CD4-positive, alpha-beta memory T cell (primary cell): ENCODE measurements at regions not wholly inside any gene's neighbourhood (a gene's known extent, or its start where the extent isn't known, plus 50 kb on each side); places are given as distances from the start of the nearest gene placed in this dataset.

ENCODE experiments used
- CTCF ChIA-PET: fragments of 350-600 bp; sonication (Branson Sonifier 250); formaldehyde crosslinking; loops from one replicate; lab custom pipeline; 2021; ENCODE audit warnings: inconsistent platforms; ENCODE audit not compliant: partially characterized antibody; lab: Charles Lee
- POLR2A ChIA-PET: fragments of 350-600 bp; sonication (Branson Sonifier 250); formaldehyde crosslinking; loops from one replicate; lab custom pipeline; 2021; ENCODE audit not compliant: partially characterized antibody; lab: Charles Lee
- DNase-seq, 5 donors: peaks; one replicate each; pipeline versions ENCODE4 v3.0.0 to v3.0.0-alpha.2; 2020 to 2022; ENCODE audit warnings: mixed read lengths in 1 of 5
- H3K27ac ChIP-seq: one replicate; pipeline ENCODE4 v1.7.0; 2013; ENCODE audit warnings: low read depth, low read length
- H3K27me3 ChIP-seq: 2 replicates; pipeline ENCODE4 v1.7.0; 2013; ENCODE audit warnings: mild to moderate bottlenecking, low read length, moderate library complexity; ENCODE audit not compliant: insufficient read depth
- H3K36me3 ChIP-seq: 2 replicates; pipeline ENCODE4 v1.7.0; 2013; ENCODE audit warnings: mild to moderate bottlenecking, low read length, moderate library complexity; ENCODE audit not compliant: insufficient read depth
- H3K4me1 ChIP-seq: 2 replicates; pipeline ENCODE4 v1.7.0; 2013; ENCODE audit warnings: mild to moderate bottlenecking, low read length, moderate library complexity; ENCODE audit not compliant: insufficient read depth
- H3K4me3 ChIP-seq, 2 donors: one replicate each; pipeline ENCODE4 v1.7.0; 2013; ENCODE audit warnings: low read length in 2 of 2, mild to moderate bottlenecking in 1 of 2
- H3K9me3 ChIP-seq, 2 donors: one replicate each; pipeline ENCODE4 v1.7.0; 2013; ENCODE audit warnings: low read length in 2 of 2, control low read depth in 1 of 2; ENCODE audit not compliant: control insufficient read depth in 1 of 2
- H3K27ac Mint-ChIP-seq, 7 donors: one replicate each; pipeline ENCODE4 v1.8.0; 2020 to 2021; ENCODE audit warnings: mixed read lengths in 7 of 7, mild to moderate bottlenecking in 6 of 7, inconsistent platforms in 3 of 7, moderate library complexity in 3 of 7
- H3K27me3 Mint-ChIP-seq, 2 donors: one replicate each; pipeline ENCODE4 v1.8.0; 2020 to 2021; ENCODE audit warnings: mixed read lengths in 2 of 2
- H3K36me3 Mint-ChIP-seq, 2 donors: one replicate each; pipeline ENCODE4 v1.8.0; 2020 to 2021; ENCODE audit warnings: mixed read lengths in 2 of 2, inconsistent platforms in 1 of 2, mild to moderate bottlenecking in 1 of 2
- H3K4me1 Mint-ChIP-seq, 4 donors: one replicate each; pipeline ENCODE4 v1.8.0; 2020 to 2021; ENCODE audit warnings: mixed read lengths in 4 of 4, mild to moderate bottlenecking in 1 of 4
- H3K4me3 Mint-ChIP-seq, 8 donors: one replicate each; pipeline ENCODE4 v1.8.0; 2020 to 2021; ENCODE audit warnings: mixed read lengths in 8 of 8, mild to moderate bottlenecking in 7 of 8, moderate library complexity in 6 of 8, inconsistent platforms in 3 of 8
- H3K9me3 Mint-ChIP-seq, 8 donors: one replicate each; pipeline ENCODE4 v1.8.0; 2020 to 2021; ENCODE audit warnings: mixed read lengths in 8 of 8, mild to moderate bottlenecking in 5 of 8, inconsistent platforms in 3 of 8, moderate library complexity in 1 of 8
- intact Hi-C: fragments of 100-400 bp; cut with micrococcal nuclease; formaldehyde crosslinking; loops from one replicate; pipeline ENCODE4 v1.15.1; 2023

- H3K4me3 Mint-ChIP-seq = no peak overlapping the region
- H3K4me3 ChIP-seq = no peak overlapping the region
- DNase-seq = no peak
- ChIA-PET CTCF (no interaction called here), POLR2A (no interaction called here)
- H3K4me1 ChIP-seq = no peaks in the 10 kb centered on the region
- H3K27ac Mint-ChIP-seq = no peak overlapping the region
- H3K36me3 Mint-ChIP-seq = no peaks in the 10 kb centered on the region
- H3K27me3 Mint-ChIP-seq = no peaks in the 10 kb centered on the region
- intact Hi-C loops = no loop called here
- H3K27ac ChIP-seq = no peak overlapping the region
- no peaks in the 10 kb centered on the region for H3K27me3 ChIP-seq
- H3K36me3 ChIP-seq = no peaks in the 10 kb centered on the region
- peaks cover 0 to 9% (median 2%) of the 10 kb centered on the region in 8 donors for H3K9me3 Mint-ChIP-seq
- no peaks in the 10 kb centered on the region for H3K4me1 Mint-ChIP-seq
- no peaks in the 10 kb centered on the region for H3K9me3 ChIP-seq
Observed at GRCh38 chr4:182000077-182000476, 243.1 kb upstream of the TENM3 start.

- Mint-ChIP-seq H3K27ac (no peak overlapping the region), H3K9me3 (peaks cover 0 to 12% (median 4%) of the 10 kb centered on the region in 8 donors), H3K27me3 (no peaks in the 10 kb centered on the region), H3K4me3 (no peak overlapping the region), H3K36me3 (no peaks in the 10 kb centered on the region), H3K4me1 (no peaks in the 10 kb centered on the region)
- intact Hi-C loops = no loop called here
- Histone ChIP-seq H3K9me3 (no peaks in the 10 kb centered on the region), H3K36me3 (no peaks in the 10 kb centered on the region), H3K4me3 (no peak overlapping the region), H3K4me1 (no peaks in the 10 kb centered on the region), H3K27ac (no peak overlapping the region), H3K27me3 (no peaks in the 10 kb centered on the region)
- ChIA-PET POLR2A (no interaction called here), CTCF (no interaction called here)
- no peak for DNase-seq
Observed at GRCh38 chr4:182010876-182011275, 232.3 kb upstream of the TENM3 start.

- no peaks in the 10 kb centered on the region for H3K4me1 ChIP-seq
- intact Hi-C loops = no loop called here
- H3K4me3 ChIP-seq = no peak overlapping the region
- Mint-ChIP-seq H3K27ac (no peak overlapping the region), H3K4me3 (no peak overlapping the region), H3K36me3 (no peaks in the 10 kb centered on the region), H3K27me3 (no peaks in the 10 kb centered on the region), H3K4me1 (no peaks in the 10 kb centered on the region), H3K9me3 (peaks cover 0 to 7% (median 4%) of the 10 kb centered on the region in 8 donors)
- no peak overlapping the region for H3K27ac ChIP-seq
- POLR2A ChIA-PET = no interaction called here
- H3K9me3 ChIP-seq = no peaks in the 10 kb centered on the region
- DNase-seq = no peak
- no peaks in the 10 kb centered on the region for H3K36me3 ChIP-seq
- CTCF ChIA-PET = no interaction called here
- no peaks in the 10 kb centered on the region for H3K27me3 ChIP-seq
Observed at GRCh38 chr4:182014164-182014563, 229.0 kb upstream of the TENM3 start.

- ChIA-PET POLR2A (no interaction called here), CTCF (no interaction called here)
- Histone ChIP-seq H3K4me1 (no peaks in the 10 kb centered on the region), H3K36me3 (no peaks in the 10 kb centered on the region), H3K9me3 (no peaks in the 10 kb centered on the region), H3K27ac (no peak overlapping the region), H3K27me3 (no peaks in the 10 kb centered on the region), H3K4me3 (no peak overlapping the region)
- Mint-ChIP-seq H3K36me3 (no peaks in the 10 kb centered on the region), H3K27ac (no peak overlapping the region), H3K27me3 (no peaks in the 10 kb centered on the region), H3K9me3 (peaks cover 0 to 7% (median 3%) of the 10 kb centered on the region in 8 donors), H3K4me3 (no peak overlapping the region), H3K4me1 (no peaks in the 10 kb centered on the region)
- intact Hi-C loops = no loop called here
- no peak for DNase-seq
Observed at GRCh38 chr4:182015014-182015413, 228.2 kb upstream of the TENM3 start.

- no peaks in the 10 kb centered on the region for H3K36me3 ChIP-seq
- H3K27me3 Mint-ChIP-seq = no peaks in the 10 kb centered on the region
- H3K4me1 Mint-ChIP-seq = no peaks in the 10 kb centered on the region
- no peak for DNase-seq
- no peaks in the 10 kb centered on the region for H3K36me3 Mint-ChIP-seq
- ChIA-PET CTCF (no interaction called here), POLR2A (no interaction called here)
- no peak overlapping the region for H3K4me3 ChIP-seq
- H3K9me3 ChIP-seq = no peaks in the 10 kb centered on the region
- intact Hi-C loops = no loop called here
- H3K27ac ChIP-seq = no peak overlapping the region
- no peaks in the 10 kb centered on the region for H3K4me1 ChIP-seq
- no peaks in the 10 kb centered on the region for H3K27me3 ChIP-seq
- no peak overlapping the region for H3K27ac Mint-ChIP-seq
- H3K9me3 Mint-ChIP-seq = peaks cover 0 to 6% (median 1%) of the 10 kb centered on the region in 8 donors
- no peak overlapping the region for H3K4me3 Mint-ChIP-seq
Observed at GRCh38 chr4:182015893-182016292, 227.3 kb upstream of the TENM3 start.

- DNase-seq = no peak
- no peaks in the 10 kb centered on the region for H3K4me1 Mint-ChIP-seq
- H3K9me3 Mint-ChIP-seq = peaks cover 0 to 3% (median 0%) of the 10 kb centered on the region in 8 donors
- no peaks in the 10 kb centered on the region for H3K27me3 Mint-ChIP-seq
- CTCF ChIA-PET = no interaction called here
- H3K27ac Mint-ChIP-seq = no peak overlapping the region
- no peaks in the 10 kb centered on the region for H3K9me3 ChIP-seq
- no peaks in the 10 kb centered on the region for H3K27me3 ChIP-seq
- no peak overlapping the region for H3K27ac ChIP-seq
- intact Hi-C loops = no loop called here
- POLR2A ChIA-PET = no interaction called here
- no peak overlapping the region for H3K4me3 ChIP-seq
- peak overlapping the region in 1 of 8 donors; percentile 9 for H3K4me3 Mint-ChIP-seq
- no peaks in the 10 kb centered on the region for H3K36me3 Mint-ChIP-seq
- H3K36me3 ChIP-seq = no peaks in the 10 kb centered on the region
- H3K4me1 ChIP-seq = no peaks in the 10 kb centered on the region
Observed at GRCh38 chr4:182017038-182017437, 226.2 kb upstream of the TENM3 start.

GRCh38 chr4:182018691-182019090 is 224.5 kb upstream of the TENM3 start:
- no peaks in the 10 kb centered on the region for H3K4me1 ChIP-seq
- H3K4me3 ChIP-seq = no peak overlapping the region
- no peak overlapping the region for H3K27ac Mint-ChIP-seq
- H3K4me1 Mint-ChIP-seq = no peaks in the 10 kb centered on the region
- H3K36me3 ChIP-seq = no peaks in the 10 kb centered on the region
- ChIA-PET POLR2A (no interaction called here), CTCF (no interaction called here)
- no peaks in the 10 kb centered on the region for H3K36me3 Mint-ChIP-seq
- DNase-seq = no peak
- H3K9me3 ChIP-seq = no peaks in the 10 kb centered on the region
- intact Hi-C loops = no loop called here
- H3K9me3 Mint-ChIP-seq = peaks cover 0 to 5% (median 0%) of the 10 kb centered on the region in 8 donors
- H3K27ac ChIP-seq = no peak overlapping the region
- no peak overlapping the region for H3K4me3 Mint-ChIP-seq
- H3K27me3 ChIP-seq = no peaks in the 10 kb centered on the region
- no peaks in the 10 kb centered on the region for H3K27me3 Mint-ChIP-seq

- Mint-ChIP-seq H3K4me1 (no peaks in the 10 kb centered on the region), H3K9me3 (peaks cover 0 to 5% (median 0%) of the 10 kb centered on the region in 8 donors), H3K27me3 (no peaks in the 10 kb centered on the region), H3K27ac (no peak overlapping the region), H3K36me3 (no peaks in the 10 kb centered on the region), H3K4me3 (no peak overlapping the region)
- no peak for DNase-seq
- intact Hi-C loops = no loop called here
- POLR2A ChIA-PET = no interaction called here
- no peaks in the 10 kb centered on the region for H3K36me3 ChIP-seq
- no peaks in the 10 kb centered on the region for H3K9me3 ChIP-seq
- no peak overlapping the region for H3K27ac ChIP-seq
- CTCF ChIA-PET = no interaction called here
- no peaks in the 10 kb centered on the region for H3K4me1 ChIP-seq
- H3K4me3 ChIP-seq = no peak overlapping the region
- H3K27me3 ChIP-seq = no peaks in the 10 kb centered on the region
Observed at GRCh38 chr4:182019148-182019652, 224.0 kb upstream of the TENM3 start.
